Loucy (cell line): ENCODE measurements at regions not wholly inside any gene's neighbourhood (a gene's known extent, or its start where the extent isn't known, plus 50 kb on each side); places are given as distances from the start of the nearest gene placed in this dataset.

Experiments used
- H2AFZ ChIP-seq: fragments of 200-600 bp; sonication (generic); 2 replicates; pipeline ENCODE4 v1.6.0; 2016; ENCODE audit warnings: antibody characterized with exemption, mild to moderate bottlenecking, low read length, moderate library complexity
- H3F3A ChIP-seq: fragments of 200-600 bp; 2 replicates; pipeline ENCODE4 v1.6.0; 2016; ENCODE audit warnings: antibody characterized with exemption, low read depth, mild to moderate bottlenecking
- H3K27me3 ChIP-seq: fragments of 200-600 bp; sonication (generic); 2 replicates; pipeline ENCODE4 v1.6.1; 2014; ENCODE audit warnings: low read length, mild to moderate bottlenecking; ENCODE audit not compliant: insufficient read depth, poor library complexity, severe bottlenecking
- H3K36me3 ChIP-seq: fragments of 200-600 bp; sonication (generic); 2 replicates; pipeline ENCODE4 v1.6.1; 2016; ENCODE audit warnings: low read length; ENCODE audit not compliant: insufficient read depth
- H3K4me1 ChIP-seq: fragments of 200-600 bp; sonication (generic); 2 replicates; pipeline ENCODE4 v1.5.1; 2014; ENCODE audit warnings: low read length, mild to moderate bottlenecking; ENCODE audit not compliant: insufficient read depth, poor library complexity, severe bottlenecking
- H3K4me2 ChIP-seq: fragments of 200-600 bp; sonication (generic); 2 replicates; pipeline ENCODE4 v1.6.0; 2014; ENCODE audit warnings: antibody characterized with exemption, low read length, low read depth, mild to moderate bottlenecking; ENCODE audit not compliant: poor library complexity, severe bottlenecking
- H3K4me3 ChIP-seq: fragments of 200-600 bp; sonication (generic); 2 replicates; pipeline ENCODE4 v1.5.1; 2014; ENCODE audit warnings: low read length, mild to moderate bottlenecking, mixed read lengths; ENCODE audit not compliant: poor library complexity, severe bottlenecking
- H3K79me2 ChIP-seq: fragments of 200-600 bp; sonication (generic); 2 replicates; pipeline ENCODE4 v1.6.1; 2014; ENCODE audit warnings: low read length; ENCODE audit not compliant: insufficient read depth
- H3K9ac ChIP-seq: fragments of 200-600 bp; sonication (generic); 2 replicates; pipeline ENCODE4 v1.6.0; 2014; ENCODE audit warnings: mild to moderate bottlenecking, low read depth, low read length, moderate library complexity; ENCODE audit not compliant: poor library complexity, severe bottlenecking
- H3K9me2 ChIP-seq: fragments of 200-600 bp; sonication (generic); replicated peaks from 2 replicates; pipeline ENCODE4 v1.6.1; 2016; ENCODE audit warnings: low read depth, low read length, mixed read lengths
- H3K9me3 ChIP-seq: fragments of 200-600 bp; sonication (generic); 2 replicates; pipeline ENCODE4 v1.6.1; 2014; ENCODE audit warnings: mild to moderate bottlenecking, antibody characterized with exemption, low read length, low read depth; ENCODE audit not compliant: insufficient read depth
- H4K20me1 ChIP-seq: fragments of 200-600 bp; sonication (generic); 2 replicates; pipeline ENCODE4 v1.6.0; 2014; ENCODE audit warnings: antibody characterized with exemption, low read length, mild to moderate bottlenecking; ENCODE audit not compliant: insufficient read depth, poor library complexity, severe bottlenecking
- CTCF ChIP-seq: fragments of 200-600 bp; sonication (generic); conservative IDR thresholded peaks from 2 replicates; pipeline ENCODE4 v1.5.1; 2014; ENCODE audit warnings: mild to moderate bottlenecking, antibody characterized with exemption, low read length
- EZH2phosphoT487 ChIP-seq: fragments of 200-600 bp; IDR thresholded peaks from 2 replicates; pipeline ENCODE4 v1.6.1; 2018; ENCODE audit warnings: antibody characterized with exemption, mild to moderate bottlenecking, moderate library complexity, borderline replicate concordance

DNA sequence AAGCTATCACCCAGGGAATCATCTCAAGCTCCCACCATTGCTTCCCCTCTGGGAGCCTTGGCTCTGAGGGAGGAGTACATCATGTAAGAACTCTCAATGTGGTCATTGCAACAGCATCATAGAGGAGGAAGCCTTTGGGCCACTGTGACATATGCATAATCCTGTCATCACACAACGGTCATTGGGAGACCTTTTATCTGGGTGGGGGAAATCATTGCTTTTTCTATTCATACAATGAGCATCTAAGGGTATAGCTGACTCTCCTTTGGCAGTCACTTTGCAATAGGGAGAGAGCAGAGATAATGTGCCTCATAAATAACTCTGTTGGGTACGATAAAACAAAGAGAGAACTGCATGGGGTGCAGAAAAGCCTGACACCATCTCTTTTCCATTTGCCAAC, 155.2 kb upstream of the KCNIP4 start:
- H3K79me2 ChIP-seq, result no peaks in the 10 kb centered on the region
- no peaks in the 10 kb centered on the region for H3K9me3 ChIP-seq
- no peak overlapping the region for H2AFZ ChIP-seq
- no peaks in the 10 kb centered on the region for H3K4me1 ChIP-seq
- no peak overlapping the region for H3K9ac ChIP-seq
- H3K4me2 ChIP-seq, result no peak overlapping the region
- no peaks in the 10 kb centered on the region for H4K20me1 ChIP-seq
- no peaks in the 10 kb centered on the region for H3F3A ChIP-seq
- no peaks in the 10 kb centered on the region for H3K9me2 ChIP-seq
- H3K36me3 ChIP-seq, result no peaks in the 10 kb centered on the region
- H3K4me3 ChIP-seq, result no peak overlapping the region
- H3K27me3 ChIP-seq, result no peaks in the 10 kb centered on the region
- no peak for TF ChIP-seq CTCF
- no peak for TF ChIP-seq EZH2phosphoT487

GRCh38 chr4:22099896-22100295, 151.3 kb upstream of the KCNIP4 start:
- H4K20me1 ChIP-seq, result no peaks in the 10 kb centered on the region
- no peaks in the 10 kb centered on the region for H3K36me3 ChIP-seq
- no peaks in the 10 kb centered on the region for H3K9me2 ChIP-seq
- H3K9me3 ChIP-seq, result no peaks in the 10 kb centered on the region
- TF ChIP-seq EZH2phosphoT487 (no peak), CTCF (no peak)
- H3K4me3 ChIP-seq, result no peak overlapping the region
- H3K27me3 ChIP-seq, result no peaks in the 10 kb centered on the region
- no peaks in the 10 kb centered on the region for H3K4me1 ChIP-seq
- H3K4me2 ChIP-seq, result no peak overlapping the region
- no peaks in the 10 kb centered on the region for H3K79me2 ChIP-seq
- no peak overlapping the region for H3K9ac ChIP-seq
- no peaks in the 10 kb centered on the region for H3F3A ChIP-seq
- no peak overlapping the region for H2AFZ ChIP-seq

DNA sequence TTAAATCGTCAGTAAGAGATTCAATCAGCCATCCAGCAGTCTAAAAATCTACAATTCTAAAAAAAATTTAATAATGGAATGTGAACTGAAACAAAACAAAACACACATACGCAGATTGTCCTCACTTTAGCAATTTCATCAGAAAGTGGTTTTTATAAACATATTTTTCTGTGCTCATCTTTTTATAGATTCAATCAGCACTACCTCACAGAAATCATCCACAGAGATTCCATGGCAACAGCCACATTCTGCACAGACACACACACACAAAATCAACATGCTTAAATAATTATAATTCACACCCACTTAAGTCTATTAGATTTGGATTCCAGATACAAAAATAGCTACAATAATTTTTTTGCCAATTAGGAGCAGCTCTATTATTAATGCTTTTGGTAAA, 149.0 kb upstream of the KCNIP4 start:
- Histone ChIP-seq H4K20me1 (no peaks in the 10 kb centered on the region), H3K9me2 (no peaks in the 10 kb centered on the region), H3K4me2 (no peak overlapping the region), H3K4me1 (no peaks in the 10 kb centered on the region), H3K9ac (no peak overlapping the region), H3K36me3 (no peaks in the 10 kb centered on the region), H3K27me3 (no peaks in the 10 kb centered on the region), H3F3A (no peaks in the 10 kb centered on the region), H3K4me3 (no peak overlapping the region), H3K9me3 (no peaks in the 10 kb centered on the region), H2AFZ (no peak overlapping the region), H3K79me2 (no peaks in the 10 kb centered on the region)
- TF ChIP-seq CTCF (no peak), EZH2phosphoT487 (no peak)
